ENCODE measurements at regions not wholly inside any gene's neighbourhood (a gene's known extent, or its start where the extent isn't known, plus 50 kb on each side); places are given as distances from the start of the nearest gene placed in this dataset.

- H3K27ac ChIP-seq = no peak overlapping the region
- DNase-seq (ENCODE audit: low read depth in 1 of 2, low spot score in 1 of 2) = peak in 1 of 2 donors; percentile 82
- no peak for TF ChIP-seq CTCF (IDR thresholded peaks at IDR 0.05; ENCODE audit: low read depth, low read length)
- H3K4me3 ChIP-seq = no peak overlapping the region
- no peaks in the 10 kb centered on the region for H3K9me3 ChIP-seq (ENCODE audit: low read depth)
- no peaks in the 10 kb centered on the region for H3K36me3 ChIP-seq
- H3K27me3 ChIP-seq = no peaks in the 10 kb centered on the region
- H3K4me1 ChIP-seq (ENCODE audit: low read depth) = no peaks in the 10 kb centered on the region
Observed at GRCh38 chr5:87008751-87009560, 258.7 kb upstream of the RASA1 start.

- no peaks in the 10 kb centered on the region for H3K4me1 ChIP-seq (ENCODE audit: low read depth)
- no peak overlapping the region for H3K27ac ChIP-seq
- no peaks in the 10 kb centered on the region for H3K9me3 ChIP-seq (ENCODE audit: low read depth)
- H3K27me3 ChIP-seq = no peaks in the 10 kb centered on the region
- no peak overlapping the region for H3K4me3 ChIP-seq
- peak in 1 of 2 donors; percentile 62 for DNase-seq (ENCODE audit: low read depth in 1 of 2, low spot score in 1 of 2)
- TF ChIP-seq CTCF (IDR thresholded peaks at IDR 0.05; ENCODE audit: low read depth, low read length) = no peak
- H3K36me3 ChIP-seq = no peaks in the 10 kb centered on the region
Observed at GRCh38 chr5:87010736-87011135, 256.9 kb upstream of the RASA1 start.

GRCh38 chr5:87015901-87016300 is 251.8 kb upstream of the RASA1 start:
- no peak for TF ChIP-seq CTCF (IDR thresholded peaks at IDR 0.05; ENCODE audit: low read depth, low read length)
- H3K4me1 ChIP-seq (ENCODE audit: low read depth) = peaks cover 9% of the 10 kb centered on the region
- H3K27ac ChIP-seq = no peak overlapping the region
- no peaks in the 10 kb centered on the region for H3K36me3 ChIP-seq
- no peak overlapping the region for H3K4me3 ChIP-seq
- no peaks in the 10 kb centered on the region for H3K9me3 ChIP-seq (ENCODE audit: low read depth)
- no peaks in the 10 kb centered on the region for H3K27me3 ChIP-seq
- DNase-seq (ENCODE audit: low read depth in 1 of 2, low spot score in 1 of 2) = no peak

GRCh38 chr5:87020099-87020934 is 247.4 kb upstream of the RASA1 start:
- H3K4me3 ChIP-seq = no peak overlapping the region
- no peak for TF ChIP-seq CTCF (IDR thresholded peaks at IDR 0.05; ENCODE audit: low read depth, low read length)
- peak; percentile 41 for DNase-seq (ENCODE audit: low read depth in 1 of 2, low spot score in 1 of 2)
- H3K9me3 ChIP-seq (ENCODE audit: low read depth) = no peaks in the 10 kb centered on the region
- H3K4me1 ChIP-seq (ENCODE audit: low read depth) = peaks cover 9% of the 10 kb centered on the region
- H3K27me3 ChIP-seq = no peaks in the 10 kb centered on the region
- no peaks in the 10 kb centered on the region for H3K36me3 ChIP-seq
- H3K27ac ChIP-seq = peak overlapping the region; percentile 52

GRCh38 chr5:87022415-87022814 is 245.3 kb upstream of the RASA1 start:
- peaks cover 9% of the 10 kb centered on the region for H3K4me1 ChIP-seq (ENCODE audit: low read depth)
- no peak overlapping the region for H3K27ac ChIP-seq
- H3K9me3 ChIP-seq (ENCODE audit: low read depth) = no peaks in the 10 kb centered on the region
- H3K27me3 ChIP-seq = no peaks in the 10 kb centered on the region
- no peaks in the 10 kb centered on the region for H3K36me3 ChIP-seq
- TF ChIP-seq CTCF (IDR thresholded peaks at IDR 0.05; ENCODE audit: low read depth, low read length) = no peak
- H3K4me3 ChIP-seq = no peak overlapping the region
- DNase-seq (ENCODE audit: low read depth in 1 of 2, low spot score in 1 of 2) = no peak

Measured in cardiac muscle cell (in vitro differentiated cells and primary cell).